D721Med (cell line): ENCODE measurements at regions not wholly inside any gene's neighbourhood (a gene's known extent, or its start where the extent isn't known, plus 50 kb on each side); places are given as distances from the start of the nearest gene placed in this dataset.

Experiments
- DNase-seq: peaks from one replicate; pipeline ENCODE4 v3.0.0; 2011; ENCODE audit warnings: low spot score; ENCODE audit not compliant: insufficient read length
- FAIRE-seq: peaks from 2 replicates; lab custom pipeline; 2011; peaks lifted over from hg19 to GRCh38; lab: Jason Lieb, UNC
- TF ChIP-seq, protein P1 (sequence below): IDR thresholded peaks from 2 replicates; pipeline ENCODE4 v1.5.1; 2012; ENCODE audit warnings: mild to moderate bottlenecking, control low read depth; ENCODE audit not compliant: insufficient read depth; ENCODE audit errors: missing control alignments

DNA sequence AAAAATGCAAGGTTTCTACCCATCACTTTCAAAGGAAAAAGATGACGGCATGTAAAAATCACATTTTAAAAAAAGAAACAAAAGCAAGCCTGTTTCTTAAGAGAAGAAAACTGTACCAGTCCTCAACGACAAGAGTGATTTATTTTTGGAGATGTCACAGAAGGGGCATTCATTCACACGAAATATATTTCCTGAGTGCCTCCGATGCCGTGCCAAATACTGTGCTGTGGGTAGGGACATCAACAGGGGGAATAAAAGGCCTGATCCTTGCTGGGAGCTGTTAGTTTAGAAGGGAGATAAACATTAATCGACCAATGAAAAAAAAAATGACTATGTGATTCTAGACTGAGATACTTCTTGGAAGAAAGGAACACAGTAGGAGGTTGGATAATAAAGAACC is 297.5 kb upstream of the SOX5 start:
- DNase-seq (no peak), FAIRE-seq (no peak)
- TF ChIP-seq, protein P1, sequence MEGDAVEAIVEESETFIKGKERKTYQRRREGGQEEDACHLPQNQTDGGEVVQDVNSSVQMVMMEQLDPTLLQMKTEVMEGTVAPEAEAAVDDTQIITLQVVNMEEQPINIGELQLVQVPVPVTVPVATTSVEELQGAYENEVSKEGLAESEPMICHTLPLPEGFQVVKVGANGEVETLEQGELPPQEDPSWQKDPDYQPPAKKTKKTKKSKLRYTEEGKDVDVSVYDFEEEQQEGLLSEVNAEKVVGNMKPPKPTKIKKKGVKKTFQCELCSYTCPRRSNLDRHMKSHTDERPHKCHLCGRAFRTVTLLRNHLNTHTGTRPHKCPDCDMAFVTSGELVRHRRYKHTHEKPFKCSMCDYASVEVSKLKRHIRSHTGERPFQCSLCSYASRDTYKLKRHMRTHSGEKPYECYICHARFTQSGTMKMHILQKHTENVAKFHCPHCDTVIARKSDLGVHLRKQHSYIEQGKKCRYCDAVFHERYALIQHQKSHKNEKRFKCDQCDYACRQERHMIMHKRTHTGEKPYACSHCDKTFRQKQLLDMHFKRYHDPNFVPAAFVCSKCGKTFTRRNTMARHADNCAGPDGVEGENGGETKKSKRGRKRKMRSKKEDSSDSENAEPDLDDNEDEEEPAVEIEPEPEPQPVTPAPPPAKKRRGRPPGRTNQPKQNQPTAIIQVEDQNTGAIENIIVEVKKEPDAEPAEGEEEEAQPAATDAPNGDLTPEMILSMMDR, result no peak

DNA sequence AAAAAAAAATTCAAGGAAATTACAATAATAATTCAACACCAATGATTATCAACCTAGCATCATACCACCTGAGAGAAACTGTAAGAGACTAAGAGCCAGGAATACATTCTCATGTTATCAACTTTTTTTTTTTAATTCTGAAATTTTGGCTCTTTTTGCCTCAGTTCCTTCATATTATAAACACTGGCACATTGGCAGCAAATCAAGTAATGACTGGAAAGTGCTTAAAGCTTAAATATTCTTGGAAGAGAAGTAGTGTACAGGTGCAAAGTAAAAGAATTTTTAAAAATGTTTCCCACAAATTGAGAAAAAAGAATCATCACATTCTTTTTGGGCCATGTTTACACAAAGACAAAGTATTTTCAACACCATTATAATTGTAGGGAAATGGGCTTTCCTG is 296.9 kb upstream of the SOX5 start:
- TF ChIP-seq, protein P1, result no peak
- DNase-seq, result no peak
- FAIRE-seq, result no peak

DNA sequence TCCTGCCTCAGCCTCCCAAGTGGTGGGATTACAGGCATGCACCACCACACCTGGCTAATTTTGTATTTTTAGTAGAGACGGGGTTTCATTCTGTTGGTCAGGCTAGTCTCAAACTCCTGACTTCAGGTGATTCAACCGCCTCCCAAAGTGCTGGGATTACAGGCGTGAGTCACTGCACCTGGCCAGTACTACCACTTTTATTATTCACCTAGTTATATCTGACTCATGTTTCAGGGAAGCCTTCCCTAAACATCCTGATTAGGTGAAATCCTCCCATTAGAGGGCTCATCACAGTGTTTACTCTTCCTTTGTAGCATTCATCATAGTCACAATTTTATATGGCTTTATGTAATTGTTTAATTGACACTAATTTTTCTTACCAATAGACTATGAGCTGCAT is 295.3 kb upstream of the SOX5 start:
- no peak for DNase-seq
- no peak for FAIRE-seq
- TF ChIP-seq, protein P1, result no peak

DNA sequence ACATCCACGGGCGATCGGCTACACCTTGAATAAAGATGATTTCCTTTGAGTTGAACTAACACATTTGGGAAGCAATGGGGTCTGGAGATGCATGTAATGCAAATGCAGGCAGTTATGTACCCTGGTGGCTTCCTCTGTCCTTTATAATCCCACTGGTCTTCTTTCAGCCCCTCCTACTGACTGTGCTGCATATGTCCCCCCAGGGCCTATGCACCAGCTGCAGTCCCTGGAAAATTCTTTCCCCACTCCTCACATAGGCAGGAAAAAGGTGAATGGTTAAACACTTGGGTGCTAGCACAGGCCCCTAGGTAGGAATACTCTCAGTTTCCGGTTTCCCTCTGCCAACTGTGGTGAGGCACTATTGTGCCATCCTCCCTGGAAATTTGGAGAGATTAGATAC is 294.8 kb upstream of the SOX5 start:
- TF ChIP-seq, protein P1, result no peak
- DNase-seq, result no peak

DNA sequence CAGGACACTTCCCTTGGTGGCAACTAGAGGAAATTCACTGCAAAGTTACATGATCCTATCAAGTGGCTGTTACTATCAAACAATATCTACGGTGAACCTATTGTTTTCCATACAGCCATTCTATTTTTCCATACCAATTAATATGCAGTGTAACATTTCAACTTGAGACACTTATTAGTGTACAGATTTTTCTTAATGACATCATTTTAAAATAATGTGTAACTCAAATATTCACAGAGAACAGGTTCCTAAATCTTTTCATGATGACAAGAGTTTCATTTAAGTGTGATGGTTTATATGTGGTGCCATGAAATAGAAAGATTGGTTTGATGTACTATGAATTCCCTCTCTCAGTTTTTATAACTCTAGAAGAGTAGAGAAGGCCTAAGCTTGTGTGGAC is 291.2 kb upstream of the SOX5 start:
- FAIRE-seq (no peak), DNase-seq (no peak)
- TF ChIP-seq, protein P1, result no peak

More for the DNA sequence above, 294.8 kb upstream of the SOX5 start:
- FAIRE-seq, result no peak

DNA sequence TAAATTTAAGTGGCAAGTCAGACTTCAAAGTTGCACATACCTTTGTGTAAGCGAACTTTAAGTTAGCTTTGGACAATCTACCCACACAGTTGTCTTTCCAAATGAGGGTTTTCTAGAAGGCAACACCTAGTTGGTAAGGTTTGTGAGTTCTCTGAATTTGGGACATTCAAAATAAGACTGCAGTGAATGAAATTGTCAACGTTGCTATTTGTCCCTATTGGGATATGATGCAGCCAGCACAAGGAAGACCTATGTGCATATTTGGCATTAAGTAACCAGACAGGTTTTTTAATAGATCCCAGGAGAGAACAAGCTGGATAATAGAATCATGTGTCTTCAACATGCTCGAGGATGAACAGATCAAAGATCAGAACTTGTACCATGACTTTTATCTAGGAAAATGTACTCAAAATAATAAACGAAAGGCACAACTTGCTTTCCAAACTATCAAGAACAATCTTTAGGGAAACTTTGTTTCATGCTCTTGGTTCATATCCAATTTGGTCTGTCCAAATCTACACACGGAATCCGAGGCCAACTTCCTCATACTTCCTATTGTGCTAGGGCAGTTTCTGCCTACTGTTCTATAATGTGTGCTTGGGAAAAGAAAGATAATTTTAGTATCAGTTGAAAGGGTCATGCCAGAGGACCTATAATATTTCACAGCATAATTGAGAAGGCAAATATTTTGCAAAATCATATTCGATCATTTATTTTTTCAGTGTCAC is 284.2 kb upstream of the SOX5 start:
- TF ChIP-seq, protein P1, result no peak
- DNase-seq (no peak), FAIRE-seq (peak; percentile 80)

DNA sequence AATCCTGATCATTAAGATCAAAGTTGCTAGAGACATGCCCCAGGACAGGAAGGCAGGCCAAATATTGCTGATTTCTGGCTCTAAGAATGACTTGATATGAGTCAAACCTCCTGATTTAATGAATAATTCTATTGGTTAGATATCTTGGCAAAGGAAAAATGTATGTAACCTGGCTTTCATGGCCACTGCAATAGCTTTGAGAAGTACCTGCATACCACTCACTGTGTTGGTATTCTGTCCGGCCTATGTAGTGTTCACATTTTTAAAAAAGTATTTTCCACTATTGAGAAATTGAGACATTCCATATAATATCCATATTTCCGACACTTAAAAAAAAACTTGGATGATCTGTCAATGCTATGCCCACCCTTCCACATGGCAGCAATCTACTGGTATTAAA is 283.1 kb upstream of the SOX5 start:
- DNase-seq (no peak), FAIRE-seq (no peak)
- TF ChIP-seq, protein P1, result no peak
